CD4-positive, alpha-beta T cell treated with Interferon gamma for 1 hour (primary cell): ENCODE measurements at regions not wholly inside any gene's neighbourhood (a gene's known extent, or its start where the extent isn't known, plus 50 kb on each side); places are given as distances from the start of the nearest gene placed in this dataset.

Source experiments
- DNase-seq: peaks from one replicate; pipeline ENCODE4 v3.0.0-alpha.2; 2020

GRCh38 chr2:220310451-220310861 is 683.0 kb downstream of the SLC4A3 start:
- no peak for DNase-seq

GRCh38 chr2:220315098-220315823 is 687.8 kb downstream of the SLC4A3 start:
- no peak for DNase-seq

- no peak for DNase-seq
Observed at GRCh38 chr2:220318037-220318436, 690.6 kb downstream of the SLC4A3 start.

- DNase-seq = no peak
Observed at GRCh38 chr2:220318508-220318907, 691.1 kb downstream of the SLC4A3 start.

- no peak for DNase-seq
Observed at GRCh38 chr2:220320326-220320725, 692.9 kb downstream of the SLC4A3 start.

- DNase-seq = no peak
Observed at GRCh38 chr2:220332886-220333285, 705.5 kb downstream of the SLC4A3 start.

GRCh38 chr2:220334210-220334609 is 706.8 kb downstream of the SLC4A3 start:
- no peak for DNase-seq

GRCh38 chr2:220334871-220335590 is 707.6 kb downstream of the SLC4A3 start:
- no peak for DNase-seq

GRCh38 chr2:220335591-220335915 is 708.1 kb downstream of the SLC4A3 start:
- no peak for DNase-seq

GRCh38 chr2:220336771-220337170 is 709.3 kb downstream of the SLC4A3 start:
- DNase-seq = no peak

- DNase-seq = no peak
Observed at GRCh38 chr2:220337611-220338440, 710.4 kb downstream of the SLC4A3 start.

GRCh38 chr2:220341014-220341413 is 713.6 kb downstream of the SLC4A3 start:
- DNase-seq = no peak

GRCh38 chr2:220346919-220347318 is 719.5 kb downstream of the SLC4A3 start:
- no peak for DNase-seq

GRCh38 chr2:220347626-220348025 is 720.2 kb downstream of the SLC4A3 start:
- no peak for DNase-seq

GRCh38 chr2:220348206-220348605 is 720.8 kb downstream of the SLC4A3 start:
- DNase-seq = no peak

GRCh38 chr2:220353897-220354296 is 726.5 kb downstream of the SLC4A3 start:
- DNase-seq = no peak

GRCh38 chr2:220356076-220356475 is 728.6 kb downstream of the SLC4A3 start:
- DNase-seq = no peak

- DNase-seq = no peak
Observed at GRCh38 chr2:220365023-220365422, 737.6 kb downstream of the SLC4A3 start.

GRCh38 chr2:220366765-220367164 is 739.3 kb downstream of the SLC4A3 start:
- DNase-seq = no peak

- DNase-seq = no peak
Observed at GRCh38 chr2:220370764-220371163, 743.3 kb downstream of the SLC4A3 start.

GRCh38 chr2:220371211-220371610 is 743.8 kb downstream of the SLC4A3 start:
- no peak for DNase-seq

- no peak for DNase-seq
Observed at GRCh38 chr2:220373878-220374277, 746.4 kb downstream of the SLC4A3 start.

GRCh38 chr2:220374282-220374681 is 746.9 kb downstream of the SLC4A3 start:
- no peak for DNase-seq
